K562 (cell line): ENCODE measurements at regions not wholly inside any gene's neighbourhood (a gene's known extent, or its start where the extent isn't known, plus 50 kb on each side); places are given as distances from the start of the nearest gene placed in this dataset.

Experiments
- KDM1A ChIP-seq, 2 experiments: fragments of 450-650 bp; IDR thresholded peaks; 2 replicates each; pipeline ENCODE4 v1.6.1; 2016; ENCODE audit warnings: mild to moderate bottlenecking in 2 of 2
- MEF2A ChIP-seq: IDR thresholded peaks from 2 replicates; pipeline ENCODE4 v1.6.1; 2011; ENCODE audit warnings: low read depth, mild to moderate bottlenecking, low read length, moderate library complexity; ENCODE audit not compliant: control insufficient read depth
- RBM34 ChIP-seq: fragments of 200-400 bp; formaldehyde crosslinking; IDR thresholded peaks from 2 replicates; pipeline ENCODE4 v1.6.1; 2018; ENCODE audit warnings: low read length, borderline replicate concordance; ENCODE audit not compliant: insufficient read depth
- TF ChIP-seq, protein P1 (sequence below): fragments of 250-450 bp; sonication (Bioruptor Pico); IDR thresholded peaks from 2 replicates; pipeline ENCODE4 v1.4.0; 2020; ENCODE audit warnings: mild to moderate bottlenecking, moderate library complexity, borderline replicate concordance
- TF ChIP-seq, protein P2 (sequence below): fragments of 150-350 bp; IDR thresholded peaks from 2 replicates; pipeline ENCODE4 v1.6.1; 2014; ENCODE audit warnings: low read depth, mild to moderate bottlenecking, low read length, borderline replicate concordance

GRCh38 chr13:50730496-50731351 lies 112.8 kb downstream of the DLEU7 start (continued):
- TF ChIP-seq, protein P1, sequence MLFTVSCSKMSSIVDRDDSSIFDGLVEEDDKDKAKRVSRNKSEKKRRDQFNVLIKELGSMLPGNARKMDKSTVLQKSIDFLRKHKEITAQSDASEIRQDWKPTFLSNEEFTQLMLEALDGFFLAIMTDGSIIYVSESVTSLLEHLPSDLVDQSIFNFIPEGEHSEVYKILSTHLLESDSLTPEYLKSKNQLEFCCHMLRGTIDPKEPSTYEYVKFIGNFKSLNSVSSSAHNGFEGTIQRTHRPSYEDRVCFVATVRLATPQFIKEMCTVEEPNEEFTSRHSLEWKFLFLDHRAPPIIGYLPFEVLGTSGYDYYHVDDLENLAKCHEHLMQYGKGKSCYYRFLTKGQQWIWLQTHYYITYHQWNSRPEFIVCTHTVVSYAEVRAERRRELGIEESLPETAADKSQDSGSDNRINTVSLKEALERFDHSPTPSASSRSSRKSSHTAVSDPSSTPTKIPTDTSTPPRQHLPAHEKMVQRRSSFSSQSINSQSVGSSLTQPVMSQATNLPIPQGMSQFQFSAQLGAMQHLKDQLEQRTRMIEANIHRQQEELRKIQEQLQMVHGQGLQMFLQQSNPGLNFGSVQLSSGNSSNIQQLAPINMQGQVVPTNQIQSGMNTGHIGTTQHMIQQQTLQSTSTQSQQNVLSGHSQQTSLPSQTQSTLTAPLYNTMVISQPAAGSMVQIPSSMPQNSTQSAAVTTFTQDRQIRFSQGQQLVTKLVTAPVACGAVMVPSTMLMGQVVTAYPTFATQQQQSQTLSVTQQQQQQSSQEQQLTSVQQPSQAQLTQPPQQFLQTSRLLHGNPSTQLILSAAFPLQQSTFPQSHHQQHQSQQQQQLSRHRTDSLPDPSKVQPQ (CRISPR knock-in tag) = no peak
- TF ChIP-seq RBM34 (no peak), MEF2A (no peak), KDM1A (IDR thresholded peaks at IDR 0.05) (no peak)
- TF ChIP-seq, protein P2, sequence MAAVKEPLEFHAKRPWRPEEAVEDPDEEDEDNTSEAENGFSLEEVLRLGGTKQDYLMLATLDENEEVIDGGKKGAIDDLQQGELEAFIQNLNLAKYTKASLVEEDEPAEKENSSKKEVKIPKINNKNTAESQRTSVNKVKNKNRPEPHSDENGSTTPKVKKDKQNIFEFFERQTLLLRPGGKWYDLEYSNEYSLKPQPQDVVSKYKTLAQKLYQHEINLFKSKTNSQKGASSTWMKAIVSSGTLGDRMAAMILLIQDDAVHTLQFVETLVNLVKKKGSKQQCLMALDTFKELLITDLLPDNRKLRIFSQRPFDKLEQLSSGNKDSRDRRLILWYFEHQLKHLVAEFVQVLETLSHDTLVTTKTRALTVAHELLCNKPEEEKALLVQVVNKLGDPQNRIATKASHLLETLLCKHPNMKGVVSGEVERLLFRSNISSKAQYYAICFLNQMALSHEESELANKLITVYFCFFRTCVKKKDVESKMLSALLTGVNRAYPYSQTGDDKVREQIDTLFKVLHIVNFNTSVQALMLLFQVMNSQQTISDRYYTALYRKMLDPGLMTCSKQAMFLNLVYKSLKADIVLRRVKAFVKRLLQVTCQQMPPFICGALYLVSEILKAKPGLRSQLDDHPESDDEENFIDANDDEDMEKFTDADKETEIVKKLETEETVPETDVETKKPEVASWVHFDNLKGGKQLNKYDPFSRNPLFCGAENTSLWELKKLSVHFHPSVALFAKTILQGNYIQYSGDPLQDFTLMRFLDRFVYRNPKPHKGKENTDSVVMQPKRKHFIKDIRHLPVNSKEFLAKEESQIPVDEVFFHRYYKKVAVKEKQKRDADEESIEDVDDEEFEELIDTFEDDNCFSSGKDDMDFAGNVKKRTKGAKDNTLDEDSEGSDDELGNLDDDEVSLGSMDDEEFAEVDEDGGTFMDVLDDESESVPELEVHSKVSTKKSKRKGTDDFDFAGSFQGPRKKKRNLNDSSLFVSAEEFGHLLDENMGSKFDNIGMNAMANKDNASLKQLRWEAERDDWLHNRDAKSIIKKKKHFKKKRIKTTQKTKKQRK = no peak
